ENCODE measurements at regions not wholly inside any gene's neighbourhood (a gene's known extent, or its start where the extent isn't known, plus 50 kb on each side); places are given as distances from the start of the nearest gene placed in this dataset.
"Not testable (repeated sequence)": the region's sequence is repeated elsewhere in the genome, so short reads cannot be mapped to it uniquely, and the experiment has no call there.

DNA sequence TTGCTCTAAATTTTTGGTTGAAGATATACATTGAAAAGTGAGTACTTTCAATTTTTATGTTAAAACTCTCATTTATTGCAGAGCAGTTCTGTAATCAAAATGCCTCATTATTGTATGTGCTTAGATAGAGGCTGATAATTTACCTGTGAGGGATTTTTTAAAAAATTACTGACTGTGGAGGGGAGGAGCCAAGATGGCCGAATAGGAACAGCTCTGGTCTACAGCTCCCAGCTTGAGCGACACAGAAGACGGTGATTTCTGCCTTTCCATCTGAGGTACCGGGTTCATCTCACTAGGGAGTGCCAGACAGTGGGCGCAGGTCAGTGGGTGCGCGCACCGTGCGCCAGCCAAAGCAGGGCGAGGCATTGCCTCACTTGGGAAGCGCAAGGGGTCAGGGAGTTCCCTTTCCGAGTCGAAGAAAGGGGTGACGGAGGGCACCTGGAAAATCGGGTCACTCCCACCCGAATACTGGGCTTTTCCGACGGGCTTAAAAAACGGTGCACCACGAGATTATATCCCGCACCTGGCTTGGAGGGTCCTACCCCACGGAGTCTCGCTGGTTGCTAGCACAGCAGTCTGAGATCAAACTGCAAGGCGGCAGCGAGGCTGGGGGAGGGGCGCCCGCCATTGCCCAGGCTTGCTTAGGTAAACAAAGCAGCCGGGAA lies 89.4 kb downstream of the DDX11 start:
- not testable (repeated sequence) for H3K27ac Mint-ChIP-seq, DNase-seq, H3K4me1 Mint-ChIP-seq

DNA sequence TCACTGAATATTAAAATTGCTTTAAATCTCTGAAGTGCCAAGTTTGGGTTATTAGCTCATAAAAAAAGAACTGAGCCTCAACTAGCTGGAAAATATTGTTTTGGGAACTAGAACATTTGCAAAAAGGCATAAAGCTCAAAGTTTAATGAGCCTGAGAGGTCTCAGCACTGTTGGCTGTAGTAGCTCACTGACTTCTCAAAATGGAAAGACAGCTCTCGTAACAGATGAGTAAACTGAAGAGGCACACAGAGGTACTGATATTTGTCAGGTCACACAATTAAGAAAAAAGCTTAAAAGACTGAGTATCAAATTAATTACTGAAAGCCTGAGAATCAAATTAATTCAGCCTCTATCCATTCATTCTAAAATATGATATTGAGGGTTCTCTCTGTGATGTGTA lies 100.6 kb downstream of the DDX11 start:
- not testable (repeated sequence) for H3K36me3 Mint-ChIP-seq

More for the DNA sequence above, 89.4 kb downstream of the DDX11 start:
- not testable (repeated sequence) for H3K36me3 Mint-ChIP-seq; H3K4me3 Mint-ChIP-seq; H3K9me3 Mint-ChIP-seq; H3K27me3 Mint-ChIP-seq (ENCODE audit: low read depth in 3 of 3)

GRCh38 chr12:31177514-31177913 lies 103.9 kb downstream of the DDX11 start:
- not testable (repeated sequence) for DNase-seq; H3K27me3 Mint-ChIP-seq (ENCODE audit: low read depth in 3 of 3); H3K4me1 Mint-ChIP-seq; H3K9me3 Mint-ChIP-seq; H3K4me3 Mint-ChIP-seq; H3K36me3 Mint-ChIP-seq; H3K27ac Mint-ChIP-seq

More for the DNA sequence above, 100.6 kb downstream of the DDX11 start:
- not testable (repeated sequence) for H3K27me3 Mint-ChIP-seq (ENCODE audit: low read depth in 3 of 3); H3K4me3 Mint-ChIP-seq; H3K9me3 Mint-ChIP-seq; DNase-seq; H3K4me1 Mint-ChIP-seq; H3K27ac Mint-ChIP-seq

- not testable (repeated sequence) for DNase-seq; H3K27me3 Mint-ChIP-seq (ENCODE audit: low read depth in 3 of 3); H3K4me3 Mint-ChIP-seq; H3K9me3 Mint-ChIP-seq; H3K27ac Mint-ChIP-seq; H3K36me3 Mint-ChIP-seq; H3K4me1 Mint-ChIP-seq
These were observed 105.2 kb downstream of the DDX11 start for GRCh38 chr12:31178875-31179274.

DNA sequence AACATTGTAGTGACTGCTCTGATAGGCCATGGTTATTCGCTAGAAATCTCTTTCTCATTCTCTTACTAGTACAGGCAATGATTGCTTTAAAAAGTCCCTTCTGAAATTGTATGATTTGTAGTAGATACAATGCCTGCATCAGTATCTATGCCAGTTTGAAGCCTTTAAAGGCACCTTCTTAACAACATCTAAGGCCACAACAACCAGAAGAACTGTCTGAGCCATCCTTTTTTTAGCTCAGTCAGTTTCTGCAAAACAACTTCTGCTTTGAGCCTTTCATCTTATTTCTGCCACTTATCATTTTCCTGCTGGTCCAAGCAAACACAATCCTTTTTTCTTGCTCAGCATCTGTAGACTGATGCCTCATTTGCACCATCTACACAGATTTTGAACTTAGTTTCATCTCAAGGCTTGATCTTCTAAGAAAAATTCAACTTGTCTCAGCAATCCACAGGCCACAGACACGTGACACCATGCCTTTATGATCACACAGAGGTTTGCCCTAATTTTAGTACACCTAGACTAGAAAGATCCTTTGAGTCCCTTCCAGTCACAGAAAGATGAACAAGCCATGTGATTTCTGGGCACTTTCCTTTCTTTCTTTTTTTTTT lies 106.1 kb downstream of the DDX11 start:
- H3K27ac Mint-ChIP-seq; H3K27me3 Mint-ChIP-seq (ENCODE audit: low read depth in 3 of 3); H3K36me3 Mint-ChIP-seq: not testable (repeated sequence)

DNA sequence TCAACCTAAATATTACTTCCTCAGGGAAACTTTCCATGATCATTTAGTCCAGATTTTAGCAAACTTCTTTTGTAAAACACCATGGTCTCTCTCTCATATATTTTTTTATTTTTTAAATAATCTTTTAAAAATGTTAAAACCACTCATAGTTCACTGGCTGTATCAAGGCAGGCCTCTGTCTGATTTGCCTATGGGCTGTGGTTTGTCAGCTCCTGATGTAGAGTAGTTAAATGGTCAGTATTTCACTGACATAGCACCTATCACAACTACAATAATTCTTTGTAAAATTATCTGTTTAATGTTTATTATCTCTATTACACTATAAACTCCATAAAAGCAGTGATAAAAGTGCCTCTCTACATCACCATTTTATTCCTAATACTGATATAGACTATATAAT lies 108.9 kb downstream of the DDX11 start:
- not testable (repeated sequence) for H3K9me3 Mint-ChIP-seq, H3K27ac Mint-ChIP-seq, H3K4me1 Mint-ChIP-seq

More for the DNA sequence above, 106.1 kb downstream of the DDX11 start:
- H3K4me1 Mint-ChIP-seq, H3K4me3 Mint-ChIP-seq, H3K9me3 Mint-ChIP-seq, DNase-seq: not testable (repeated sequence)

DNA sequence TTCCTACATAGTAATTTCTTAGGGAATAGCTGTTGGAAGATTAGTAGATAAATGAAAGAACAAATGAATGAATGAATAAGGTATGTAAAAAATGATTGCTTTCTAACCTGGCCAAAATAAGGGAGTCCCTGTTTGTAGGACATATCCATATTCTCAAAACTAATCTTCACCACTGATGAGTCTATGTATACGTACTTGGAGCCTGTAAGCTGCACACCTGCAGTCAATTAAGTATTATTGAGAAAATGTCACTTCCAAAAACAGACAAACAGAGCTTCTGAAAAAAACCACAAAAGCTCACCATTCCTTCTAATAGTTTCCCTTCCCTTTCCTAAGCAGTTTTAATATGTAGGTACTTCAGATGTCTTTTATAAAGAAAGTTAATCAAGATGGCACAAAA lies 109.4 kb downstream of the DDX11 start:
- H3K36me3 Mint-ChIP-seq; H3K27me3 Mint-ChIP-seq (ENCODE audit: low read depth in 3 of 3); H3K4me1 Mint-ChIP-seq; H3K27ac Mint-ChIP-seq; H3K9me3 Mint-ChIP-seq; DNase-seq; H3K4me3 Mint-ChIP-seq: not testable (repeated sequence)

More for the DNA sequence above, 108.9 kb downstream of the DDX11 start:
- H3K36me3 Mint-ChIP-seq; H3K4me3 Mint-ChIP-seq; DNase-seq; H3K27me3 Mint-ChIP-seq (ENCODE audit: low read depth in 3 of 3): not testable (repeated sequence)

DNA sequence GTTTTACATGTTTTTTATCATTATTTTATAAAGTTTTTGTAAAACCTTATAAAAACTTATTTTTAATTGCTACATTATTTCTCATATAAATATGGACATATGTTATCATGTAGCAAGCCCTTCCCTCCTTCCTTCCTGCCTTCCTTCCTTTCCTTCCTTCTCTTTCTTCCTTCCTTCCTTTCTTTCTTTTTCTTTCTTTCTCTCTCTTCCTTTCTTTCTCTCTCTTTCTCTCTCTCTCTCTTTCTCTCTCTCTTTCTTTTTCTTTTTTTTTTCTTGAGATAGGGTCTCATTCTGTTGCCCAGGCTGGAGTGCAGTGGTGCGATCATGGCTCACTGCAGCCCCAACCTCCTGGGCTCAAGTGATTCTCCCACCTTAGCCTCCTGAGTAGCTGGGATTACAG lies 110.2 kb downstream of the DDX11 start:
- not testable (repeated sequence) for H3K27me3 Mint-ChIP-seq (ENCODE audit: low read depth in 3 of 3); H3K4me3 Mint-ChIP-seq; H3K36me3 Mint-ChIP-seq; H3K27ac Mint-ChIP-seq; H3K9me3 Mint-ChIP-seq; DNase-seq; H3K4me1 Mint-ChIP-seq

GRCh38 chr12:31184667-31185066 lies 111.0 kb downstream of the DDX11 start:
- not testable (repeated sequence) for H3K4me3 Mint-ChIP-seq; H3K9me3 Mint-ChIP-seq; H3K36me3 Mint-ChIP-seq; DNase-seq; H3K27me3 Mint-ChIP-seq (ENCODE audit: low read depth in 3 of 3); H3K4me1 Mint-ChIP-seq; H3K27ac Mint-ChIP-seq

DNA sequence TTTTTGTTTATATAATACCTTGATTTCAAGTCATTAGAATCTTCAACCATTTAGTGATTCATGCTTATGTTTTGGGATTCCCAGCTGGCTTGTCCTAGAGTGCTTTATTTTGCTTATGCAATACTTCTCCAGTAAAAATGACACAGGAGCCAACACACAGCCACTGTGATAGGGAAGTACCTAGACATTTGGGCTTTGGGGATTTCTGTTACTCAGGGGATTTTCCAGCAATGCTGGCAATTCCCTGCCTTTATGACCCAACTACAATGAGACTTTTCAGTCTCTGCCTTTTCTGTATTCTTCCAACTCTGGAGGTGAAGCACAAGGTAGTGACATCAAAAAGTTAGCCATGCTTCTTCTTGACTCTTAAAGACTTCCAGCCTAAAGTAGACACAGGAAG lies 119.0 kb downstream of the DDX11 start:
- not testable (repeated sequence) for H3K36me3 Mint-ChIP-seq; H3K9me3 Mint-ChIP-seq; H3K4me1 Mint-ChIP-seq; H3K4me3 Mint-ChIP-seq; H3K27me3 Mint-ChIP-seq (ENCODE audit: low read depth in 3 of 3); H3K27ac Mint-ChIP-seq; DNase-seq

- not testable (repeated sequence) for H3K36me3 Mint-ChIP-seq; H3K27ac Mint-ChIP-seq; H3K4me3 Mint-ChIP-seq; DNase-seq; H3K4me1 Mint-ChIP-seq; H3K9me3 Mint-ChIP-seq; H3K27me3 Mint-ChIP-seq (ENCODE audit: low read depth in 3 of 3)
These were observed 122.0 kb downstream of the DDX11 start for GRCh38 chr12:31195620-31196019.

DNA sequence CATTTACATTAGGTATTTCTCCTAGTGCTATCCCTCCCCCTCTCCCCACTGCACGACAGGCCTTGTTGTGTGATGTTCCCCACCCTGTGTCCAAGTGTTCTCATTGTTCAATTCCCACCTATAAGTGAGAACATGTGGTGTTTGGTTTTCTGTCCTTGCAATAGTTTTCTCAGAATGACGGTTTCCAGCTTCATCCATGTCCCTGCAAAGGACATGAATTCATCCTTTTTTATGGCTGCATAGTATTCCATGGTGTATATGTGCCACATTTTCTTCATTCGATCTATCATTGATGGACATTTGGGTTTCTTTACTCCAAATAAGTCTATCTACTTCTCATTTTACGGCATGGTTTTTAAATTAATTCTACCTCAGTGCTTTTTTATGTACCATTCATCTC lies 125.8 kb downstream of the DDX11 start:
- DNase-seq = not testable (repeated sequence)

GRCh38 chr12:31201382-31201781 lies 124.6 kb downstream of the SINHCAF start:
- peaks cover 2 to 7% (median 2%) of the 10 kb centered on the region in 3 donors for H3K27me3 Mint-ChIP-seq (ENCODE audit: low read depth in 3 of 3)
- no peak overlapping the region for H3K27ac Mint-ChIP-seq
- no peaks in the 10 kb centered on the region for H3K9me3 Mint-ChIP-seq
- H3K4me3 Mint-ChIP-seq = no peak overlapping the region
- H3K4me1 Mint-ChIP-seq = no peaks in the 10 kb centered on the region
- no peak for DNase-seq
- H3K36me3 Mint-ChIP-seq = no peaks in the 10 kb centered on the region

More for the DNA sequence above, 125.8 kb downstream of the DDX11 start:
- H3K36me3 Mint-ChIP-seq; H3K4me3 Mint-ChIP-seq; H3K9me3 Mint-ChIP-seq; H3K27ac Mint-ChIP-seq; H3K4me1 Mint-ChIP-seq; H3K27me3 Mint-ChIP-seq (ENCODE audit: low read depth in 3 of 3): not testable (repeated sequence)

DNA sequence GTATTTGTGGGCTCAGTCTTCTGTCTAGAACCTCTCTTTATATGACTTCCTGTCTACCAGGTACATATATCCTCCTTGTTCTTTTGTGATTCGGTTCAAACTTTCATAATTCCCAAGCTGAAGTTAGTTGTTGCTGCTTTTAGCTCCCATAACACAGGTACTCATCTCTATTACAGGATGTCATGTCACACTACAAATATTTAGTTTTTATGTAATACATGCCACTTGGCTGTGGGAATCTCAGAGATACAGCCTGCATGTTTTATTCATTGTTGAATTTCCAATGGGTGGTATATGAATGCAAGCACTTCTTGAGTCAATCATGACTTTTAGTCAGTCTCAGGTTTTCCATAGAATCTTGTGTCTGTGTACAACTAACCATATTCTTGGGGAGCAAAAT lies 122.7 kb downstream of the SINHCAF start:
- no peak overlapping the region for H3K4me3 Mint-ChIP-seq
- H3K27me3 Mint-ChIP-seq (ENCODE audit: low read depth in 3 of 3) = peaks cover 2 to 10% (median 2%) of the 10 kb centered on the region in 3 donors
- no peaks in the 10 kb centered on the region for H3K36me3 Mint-ChIP-seq
- H3K27ac Mint-ChIP-seq = no peak overlapping the region
- no peaks in the 10 kb centered on the region for H3K9me3 Mint-ChIP-seq
- no peak for DNase-seq
- H3K4me1 Mint-ChIP-seq = no peaks in the 10 kb centered on the region

DNA sequence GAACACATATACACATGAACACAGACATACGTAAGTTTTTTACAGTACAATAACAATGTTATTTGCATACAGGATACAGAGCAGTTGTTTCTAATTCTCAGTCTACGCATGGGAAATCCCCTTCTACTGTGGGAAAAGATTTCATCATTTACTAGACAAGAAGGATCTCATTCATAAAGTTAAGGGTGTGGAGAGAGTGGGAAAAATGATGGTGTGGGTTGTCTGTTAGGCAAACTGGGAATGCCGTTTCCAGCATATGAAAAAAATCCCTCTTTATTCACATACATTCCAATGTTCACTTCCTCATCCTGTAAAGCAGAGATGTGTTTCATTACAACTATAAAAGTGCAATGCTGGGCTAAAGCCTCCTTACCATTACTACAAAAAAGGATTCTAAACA lies 120.9 kb downstream of the SINHCAF start:
- Mint-ChIP-seq H3K27ac (no peak overlapping the region), H3K27me3 (ENCODE audit: low read depth in 3 of 3) (peaks cover 3 to 12% (median 5%) of the 10 kb centered on the region in 3 donors), H3K36me3 (no peaks in the 10 kb centered on the region), H3K4me1 (no peaks in the 10 kb centered on the region), H3K4me3 (no peak overlapping the region), H3K9me3 (no peaks in the 10 kb centered on the region)
- DNase-seq = no peak
